ENCODE measurements at regions not wholly inside any gene's neighbourhood (a gene's known extent, or its start where the extent isn't known, plus 50 kb on each side); places are given as distances from the start of the nearest gene placed in this dataset.
"Not testable (repeated sequence)": the region's sequence is repeated elsewhere in the genome, so short reads cannot be mapped to it uniquely, and the experiment has no call there.

GRCh38 chr16:29213770-29214169 is 192.7 kb downstream of the NPIPB11 start:
- not testable (repeated sequence) for TF ChIP-seq POLR2A (IDR thresholded peaks at IDR 0.05; ENCODE audit: low read depth, low read length); ZNF24 (IDR thresholded peaks at IDR 0.05); CTCF (IDR thresholded peaks at IDR 0.05 in 2 of 3, conservative IDR thresholded peaks at IDR 0.05 in 1 of 3; ENCODE audit: control insufficient read depth in 2 of 3, extremely low read depth in 1 of 3, insufficient read depth in 1 of 3, low read depth in 3 of 3, low read length in 3 of 3)

Data from GM12878 (cell line).